ENCODE measurements at regions not wholly inside any gene's neighbourhood (a gene's known extent, or its start where the extent isn't known, plus 50 kb on each side); places are given as distances from the start of the nearest gene placed in this dataset.

DNA sequence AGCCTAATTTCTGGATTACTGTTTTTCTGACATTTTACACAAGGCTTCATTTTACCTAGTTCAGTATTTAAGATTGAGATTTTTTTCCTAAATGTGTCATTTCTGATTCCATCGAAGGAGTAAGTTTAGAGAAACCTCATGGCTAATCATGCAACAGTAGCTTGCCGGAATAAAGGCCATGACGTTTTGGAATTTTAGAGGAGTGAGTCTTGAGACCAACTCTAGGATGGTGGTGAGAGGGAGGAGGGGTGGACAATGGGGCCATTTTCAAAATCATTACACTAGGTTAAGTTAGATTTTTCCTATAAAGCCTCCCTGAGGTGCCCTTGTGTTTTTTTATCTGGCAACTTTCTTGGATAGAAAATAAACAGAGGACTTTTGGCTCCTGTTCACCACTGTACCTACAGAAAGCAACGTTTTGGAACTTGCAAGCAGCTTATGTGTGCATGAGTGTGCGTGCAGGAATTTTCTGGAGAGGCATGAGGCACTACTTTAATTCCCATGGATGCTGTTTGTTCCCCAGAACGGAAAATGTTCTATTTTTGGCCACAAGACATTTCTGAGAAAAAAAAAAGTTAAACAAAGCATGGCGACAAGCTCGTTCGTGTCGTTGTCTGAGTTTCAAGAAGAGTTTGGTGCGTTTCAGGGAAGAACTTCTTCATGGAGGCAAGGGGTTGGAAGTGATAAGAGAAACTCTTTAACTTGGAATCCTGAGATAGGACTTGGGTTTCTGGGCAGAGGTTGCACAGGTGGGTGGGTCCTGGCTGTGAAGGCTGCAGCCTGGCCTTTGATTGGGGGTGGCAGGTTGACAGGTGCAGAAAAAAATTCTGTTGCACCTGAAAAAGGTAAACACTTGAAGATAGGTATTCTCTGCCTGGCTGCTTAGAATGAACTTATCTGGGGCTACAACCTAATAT, 178.1 kb downstream of the PTEN start:
- CTCF ChIA-PET = no interaction called here
- Mint-ChIP-seq H3K27me3 (ENCODE audit: low read depth) (no peaks in the 10 kb centered on the region), H3K27ac (no peak overlapping the region), H3K9me3 (no peaks in the 10 kb centered on the region), H3K36me3 (ENCODE audit: low read depth) (no peaks in the 10 kb centered on the region), H3K4me1 (ENCODE audit: low read depth) (peaks cover 19% of the 10 kb centered on the region), H3K4me3 (no peak overlapping the region)
- intact Hi-C loops (cut with micrococcal nuclease) = no loop called here
- no peak for DNase-seq

DNA sequence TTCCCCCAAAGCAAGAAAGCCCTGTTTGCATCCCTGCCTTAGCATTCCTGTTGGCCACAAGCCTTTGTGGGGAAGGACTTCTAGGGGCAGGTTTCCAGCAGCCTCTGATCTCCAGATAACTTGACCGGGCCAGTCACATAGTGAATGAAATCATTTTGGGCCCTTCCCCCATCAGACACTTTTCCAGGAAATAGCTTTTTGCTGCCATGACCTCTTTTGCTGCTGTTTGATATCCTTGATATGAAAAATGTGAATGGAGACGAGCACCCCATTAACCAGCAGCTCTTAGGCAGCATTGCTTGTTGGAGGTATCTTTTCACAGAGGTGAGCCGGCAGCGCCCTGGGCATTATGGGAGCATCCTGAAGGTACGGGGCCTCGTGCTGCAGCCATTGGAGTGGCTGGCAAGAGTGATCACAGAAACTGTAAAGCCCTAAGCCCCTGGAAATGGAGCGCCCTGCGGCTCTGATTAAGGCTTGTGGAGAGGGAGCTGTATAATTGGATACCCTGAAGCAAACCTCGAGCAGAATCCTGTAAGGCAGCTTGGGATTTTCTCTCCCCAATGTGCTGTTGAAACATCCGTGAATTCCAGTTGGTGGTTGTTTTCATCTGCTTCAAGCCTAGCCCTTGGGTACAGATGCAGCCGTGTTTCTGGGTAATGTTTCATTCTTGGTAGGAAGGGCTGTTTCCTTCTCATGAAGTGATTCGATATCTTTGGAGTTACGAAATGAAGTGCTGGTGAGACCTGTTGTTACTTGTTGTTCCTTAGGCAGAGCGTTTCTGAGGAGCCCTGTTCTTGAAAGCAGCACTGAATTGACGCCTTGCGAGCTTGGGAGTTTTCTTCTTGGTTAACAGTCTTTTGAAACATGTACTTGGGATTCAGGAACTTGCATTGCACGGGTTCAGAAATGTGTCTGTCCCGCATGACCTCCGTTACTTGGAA, 179.0 kb downstream of the PTEN start:
- Mint-ChIP-seq H3K36me3 (ENCODE audit: low read depth) (no peaks in the 10 kb centered on the region), H3K4me1 (ENCODE audit: low read depth) (peaks cover 17% of the 10 kb centered on the region), H3K27ac (no peak overlapping the region), H3K9me3 (no peaks in the 10 kb centered on the region), H3K4me3 (no peak overlapping the region), H3K27me3 (ENCODE audit: low read depth) (no peaks in the 10 kb centered on the region)
- CTCF ChIA-PET = interaction anchor here (0.9 kb wide), 1 partner anchor 14 kb away, joined by 3 read pairs; no protein-coding TSS in a partner anchor
- intact Hi-C loops (cut with micrococcal nuclease) = no loop called here
- no peak for DNase-seq

DNA sequence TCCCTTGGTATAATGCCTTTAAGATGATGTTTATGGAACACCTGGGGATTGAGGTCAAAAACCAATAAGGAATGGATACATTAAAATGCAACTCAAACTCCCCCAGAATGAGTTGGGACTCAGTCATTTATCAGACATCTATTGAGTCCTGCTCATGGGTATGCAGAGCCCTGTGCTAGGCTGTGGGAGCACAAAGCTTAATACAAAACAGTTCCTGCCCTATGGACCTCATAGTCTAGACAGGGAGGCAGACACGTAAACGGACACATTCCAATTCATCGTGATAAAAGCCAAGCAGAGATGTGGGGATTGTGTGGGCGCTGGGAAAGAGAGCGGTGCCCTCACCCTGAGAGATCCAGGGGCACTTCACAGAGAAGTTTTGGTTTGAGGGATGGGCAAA, 181.7 kb downstream of the PTEN start:
- H3K27me3 Mint-ChIP-seq (ENCODE audit: low read depth) = no peaks in the 10 kb centered on the region

DNA sequence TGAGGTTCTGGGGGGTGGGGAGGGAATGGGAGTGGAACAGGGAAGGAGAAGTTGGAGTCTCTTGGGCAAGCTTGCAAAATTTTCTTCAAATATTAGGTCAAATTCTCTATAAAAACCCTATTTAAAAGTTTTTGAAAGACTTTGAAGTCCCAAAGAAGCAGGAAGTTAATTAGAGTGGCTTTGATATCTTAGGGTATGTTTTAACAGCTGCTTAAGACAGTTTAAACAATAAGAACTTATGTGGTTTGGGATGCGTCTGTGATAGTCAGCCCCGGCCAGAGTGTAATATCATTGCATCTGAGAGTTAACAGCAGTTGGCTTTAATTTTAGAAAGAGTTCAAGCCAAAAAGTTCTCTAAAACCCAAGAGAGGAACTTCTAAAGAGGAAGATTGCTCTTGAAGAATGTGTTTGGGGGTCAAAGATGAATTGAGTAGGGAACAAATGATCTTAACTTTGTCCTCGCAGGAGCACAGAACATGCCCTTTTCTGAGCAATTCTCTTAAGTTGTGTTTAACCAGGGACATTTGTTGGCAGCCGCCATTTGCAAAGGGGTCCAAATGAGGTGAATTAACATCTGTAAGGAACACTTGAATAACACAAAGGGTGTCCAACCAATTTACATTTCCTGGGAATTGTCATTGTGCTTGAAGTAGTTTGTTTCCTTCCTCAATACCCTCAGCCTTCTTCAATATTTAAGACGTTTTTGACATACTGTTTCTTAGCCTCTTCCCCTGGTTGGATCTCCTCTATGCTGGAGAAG, 182.4 kb downstream of the PTEN start:
- no peak overlapping the region for H3K4me3 Mint-ChIP-seq
- H3K36me3 Mint-ChIP-seq (ENCODE audit: low read depth) = no peaks in the 10 kb centered on the region

More for the DNA sequence above, 181.7 kb downstream of the PTEN start:
- no peak overlapping the region for H3K4me3 Mint-ChIP-seq
- CTCF ChIA-PET = interaction anchor here (0.6 kb wide), 1 partner anchor 86 kb away, joined by 3 read pairs; no protein-coding TSS in a partner anchor
- H3K27ac Mint-ChIP-seq = no peak overlapping the region
- intact Hi-C loops (cut with micrococcal nuclease) = no loop called here
- peaks cover 7% of the 10 kb centered on the region for H3K4me1 Mint-ChIP-seq (ENCODE audit: low read depth)
- DNase-seq = no peak
- no peaks in the 10 kb centered on the region for H3K9me3 Mint-ChIP-seq
- no peaks in the 10 kb centered on the region for H3K36me3 Mint-ChIP-seq (ENCODE audit: low read depth)

DNA sequence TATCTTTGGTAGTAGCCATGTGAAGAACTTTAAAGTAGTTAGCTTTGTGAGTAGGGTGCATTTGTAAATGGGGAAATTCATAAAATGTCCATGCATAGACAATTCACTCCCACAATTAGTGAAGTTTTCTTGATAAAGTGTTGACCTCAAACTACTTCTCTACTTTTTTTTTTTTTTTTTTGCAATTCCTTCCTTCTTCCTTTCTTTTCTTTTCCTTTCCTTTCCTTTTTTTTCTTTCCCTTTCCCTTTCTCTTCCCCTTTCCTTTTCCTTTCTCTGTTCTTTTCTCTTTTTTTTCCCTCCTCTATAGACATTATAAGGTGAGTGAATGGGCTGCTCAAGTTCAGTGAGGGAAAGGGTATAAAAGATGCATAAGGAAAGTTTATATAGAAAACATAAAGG, 184.2 kb downstream of the PTEN start:
- Mint-ChIP-seq H3K27ac (no peak overlapping the region), H3K4me3 (no peak overlapping the region), H3K27me3 (ENCODE audit: low read depth) (no peaks in the 10 kb centered on the region), H3K36me3 (ENCODE audit: low read depth) (no peaks in the 10 kb centered on the region), H3K4me1 (ENCODE audit: low read depth) (peaks cover 7% of the 10 kb centered on the region), H3K9me3 (no peaks in the 10 kb centered on the region)
- CTCF ChIA-PET = no interaction called here
- intact Hi-C loops (cut with micrococcal nuclease) = no loop called here
- no peak for DNase-seq

More for the DNA sequence above, 182.4 kb downstream of the PTEN start:
- CTCF ChIA-PET = interaction anchor here (0.6 kb wide), 1 partner anchor 87 kb away, joined by 3 read pairs; no protein-coding TSS in a partner anchor
- no peaks in the 10 kb centered on the region for H3K27me3 Mint-ChIP-seq (ENCODE audit: low read depth)
- H3K9me3 Mint-ChIP-seq = no peaks in the 10 kb centered on the region
- DNase-seq = no peak
- H3K27ac Mint-ChIP-seq = no peak overlapping the region
- intact Hi-C loops (cut with micrococcal nuclease) = no loop called here
- H3K4me1 Mint-ChIP-seq (ENCODE audit: low read depth) = peaks cover 7% of the 10 kb centered on the region

DNA sequence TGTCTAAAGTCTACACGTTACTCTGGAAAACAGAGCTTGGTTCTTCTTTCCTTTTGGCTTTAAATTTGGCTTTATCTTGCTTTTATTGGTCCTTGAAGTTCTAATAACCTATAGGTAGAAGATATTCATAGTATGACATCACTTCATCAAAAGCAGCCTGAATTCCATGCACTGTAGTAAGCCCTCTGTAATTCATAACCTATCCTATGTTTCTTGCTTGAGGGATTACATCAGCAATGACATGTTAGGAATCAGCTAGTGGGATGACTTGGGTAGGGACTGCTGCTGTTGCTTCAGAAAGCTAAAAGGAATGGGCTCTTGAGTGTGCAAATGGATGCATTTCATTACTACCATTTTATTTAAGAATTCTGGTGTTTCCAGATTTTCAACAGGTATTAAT, 184.9 kb downstream of the PTEN start:
- no peak for DNase-seq
- peaks cover 7% of the 10 kb centered on the region for H3K4me1 Mint-ChIP-seq (ENCODE audit: low read depth)
- H3K4me3 Mint-ChIP-seq = no peak overlapping the region
- no peaks in the 10 kb centered on the region for H3K9me3 Mint-ChIP-seq
- no peaks in the 10 kb centered on the region for H3K36me3 Mint-ChIP-seq (ENCODE audit: low read depth)
- no peaks in the 10 kb centered on the region for H3K27me3 Mint-ChIP-seq (ENCODE audit: low read depth)
- no peak overlapping the region for H3K27ac Mint-ChIP-seq
- intact Hi-C loops (cut with micrococcal nuclease) = no loop called here
- CTCF ChIA-PET = no interaction called here

DNA sequence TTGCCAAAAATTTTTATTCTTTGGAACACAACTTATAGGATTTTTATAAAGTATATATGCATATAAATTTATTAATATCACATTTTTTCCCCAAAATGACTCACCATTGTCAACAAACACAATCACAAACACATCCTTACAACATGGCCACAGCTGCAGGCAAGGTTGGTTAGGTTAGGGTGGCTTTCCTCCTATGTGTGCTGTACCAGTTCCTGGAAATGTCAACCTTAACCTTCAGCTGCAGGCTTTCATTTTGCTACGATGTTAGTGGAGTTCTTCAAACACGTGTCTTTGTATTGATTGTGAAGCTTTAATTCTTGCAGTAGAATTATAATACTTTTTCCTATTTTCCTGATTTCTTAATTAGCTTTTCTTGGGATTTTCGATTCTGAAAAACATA, 185.8 kb downstream of the PTEN start:
- CTCF ChIA-PET = no interaction called here
- Mint-ChIP-seq H3K4me1 (ENCODE audit: low read depth) (peaks cover 7% of the 10 kb centered on the region), H3K27ac (no peak overlapping the region), H3K4me3 (no peak overlapping the region), H3K36me3 (ENCODE audit: low read depth) (no peaks in the 10 kb centered on the region), H3K9me3 (no peaks in the 10 kb centered on the region), H3K27me3 (ENCODE audit: low read depth) (no peaks in the 10 kb centered on the region)
- DNase-seq = no peak
- intact Hi-C loops (cut with micrococcal nuclease) = no loop called here

DNA sequence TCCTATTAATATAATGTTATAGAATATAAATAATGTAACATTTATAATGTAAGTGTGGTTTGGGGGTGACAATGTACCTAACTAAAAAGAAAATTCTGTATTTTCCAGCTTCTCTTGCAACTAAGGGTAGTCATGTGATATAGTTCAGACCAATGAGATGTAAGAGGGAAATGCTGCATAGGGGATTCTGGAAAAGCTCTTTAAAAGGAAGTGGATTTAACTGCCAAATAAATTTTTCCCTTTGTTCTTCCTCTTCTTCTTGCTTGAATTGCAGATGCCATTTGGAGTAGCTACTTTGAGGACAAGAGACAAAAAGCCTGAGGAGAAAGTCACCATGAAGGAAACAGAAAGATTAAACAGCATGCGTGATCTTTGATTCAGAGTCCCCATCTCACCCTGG, 194.3 kb downstream of the PTEN start:
- intact Hi-C loops (cut with micrococcal nuclease) = no loop called here
- Mint-ChIP-seq H3K9me3 (no peaks in the 10 kb centered on the region), H3K27me3 (ENCODE audit: low read depth) (no peaks in the 10 kb centered on the region)

DNA sequence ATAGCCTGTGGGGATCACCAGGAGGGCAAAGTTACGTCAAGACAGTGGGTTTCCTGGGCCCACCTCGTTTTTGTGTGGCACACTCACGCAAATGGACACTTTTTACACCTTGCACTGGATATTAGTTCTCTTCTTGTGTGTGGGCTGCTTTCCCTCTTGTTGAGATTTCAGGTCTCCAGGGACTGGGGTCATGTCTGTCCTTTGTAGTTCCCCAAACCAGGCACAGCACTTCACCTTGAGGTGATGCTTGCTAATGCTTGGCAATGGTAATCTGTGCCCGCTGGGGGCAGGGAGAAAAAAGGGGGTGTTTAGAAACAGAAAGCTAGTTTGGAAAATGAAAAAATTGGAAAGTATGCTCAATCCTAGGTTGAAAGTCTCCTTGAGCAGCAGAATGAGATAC, 195.3 kb downstream of the PTEN start:
- Mint-ChIP-seq H3K36me3 (ENCODE audit: low read depth) (no peaks in the 10 kb centered on the region), H3K4me1 (ENCODE audit: low read depth) (peaks cover 26% of the 10 kb centered on the region), H3K4me3 (no peak overlapping the region), H3K9me3 (no peaks in the 10 kb centered on the region), H3K27ac (no peak overlapping the region), H3K27me3 (ENCODE audit: low read depth) (peaks cover 8% of the 10 kb centered on the region)
- CTCF ChIA-PET = interaction anchor here (0.6 kb wide), 1 partner anchor 52 kb away, joined by 3 read pairs; no protein-coding TSS in a partner anchor
- no peak for DNase-seq
- intact Hi-C loops (cut with micrococcal nuclease) = no loop called here

More for the DNA sequence above, 194.3 kb downstream of the PTEN start:
- peaks cover 17% of the 10 kb centered on the region for H3K4me1 Mint-ChIP-seq (ENCODE audit: low read depth)
- H3K27ac Mint-ChIP-seq = no peak overlapping the region
- no peaks in the 10 kb centered on the region for H3K36me3 Mint-ChIP-seq (ENCODE audit: low read depth)
- no peak overlapping the region for H3K4me3 Mint-ChIP-seq
- DNase-seq = no peak
- CTCF ChIA-PET = no interaction called here

DNA sequence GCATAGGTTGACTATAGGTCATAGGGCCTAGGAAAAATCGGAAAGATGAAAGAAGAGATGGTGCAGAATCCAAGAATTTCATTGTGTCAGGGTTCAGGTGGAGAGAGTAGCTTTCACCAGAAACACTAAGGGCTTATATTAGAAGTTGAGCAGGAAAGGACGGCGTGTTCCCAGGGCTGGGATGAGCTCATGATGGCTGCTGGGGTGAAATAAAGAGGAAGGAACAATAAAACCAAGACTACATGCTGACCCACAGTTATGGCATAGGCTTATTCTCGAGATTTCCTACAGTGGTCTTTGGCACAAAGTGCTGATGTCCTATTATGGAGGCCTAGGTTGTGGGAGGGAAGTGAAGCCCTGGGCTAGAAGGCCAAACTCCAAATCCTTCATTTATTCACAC, 195.8 kb downstream of the PTEN start:
- intact Hi-C loops (cut with micrococcal nuclease) = no loop called here
- H3K4me3 Mint-ChIP-seq = no peak overlapping the region
- CTCF ChIA-PET = interaction anchor here (0.6 kb wide), 1 partner anchor 53 kb away, joined by 3 read pairs; no protein-coding TSS in a partner anchor
- H3K9me3 Mint-ChIP-seq = no peaks in the 10 kb centered on the region
- H3K27ac Mint-ChIP-seq = no peak overlapping the region
- DNase-seq = no peak
- H3K27me3 Mint-ChIP-seq (ENCODE audit: low read depth) = peaks cover 8% of the 10 kb centered on the region
- no peaks in the 10 kb centered on the region for H3K36me3 Mint-ChIP-seq (ENCODE audit: low read depth)
- peaks cover 29% of the 10 kb centered on the region for H3K4me1 Mint-ChIP-seq (ENCODE audit: low read depth)

DNA sequence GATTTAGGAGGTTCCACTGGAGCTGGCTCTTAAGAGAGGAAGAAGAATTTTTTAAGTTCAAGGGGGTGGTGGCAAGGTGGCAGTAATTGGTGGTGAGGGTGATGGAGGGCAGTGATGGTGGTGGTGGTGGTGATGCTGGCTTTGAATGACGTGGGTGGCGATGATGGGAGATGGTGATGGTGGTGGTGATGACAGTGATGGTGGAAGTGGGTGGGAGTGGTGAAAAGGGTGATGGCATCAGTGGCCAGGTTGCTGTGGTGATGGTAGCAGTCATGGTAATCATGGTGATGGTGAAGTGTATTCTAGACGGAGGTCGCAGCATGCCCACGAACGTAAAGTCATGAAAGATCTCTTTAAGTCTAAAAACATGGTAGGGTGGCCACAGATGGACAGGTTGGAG, 197.3 kb downstream of the PTEN start:
- CTCF ChIA-PET = no interaction called here
- no peak for DNase-seq
- Mint-ChIP-seq H3K4me3 (no peak overlapping the region), H3K27ac (no peak overlapping the region), H3K9me3 (no peaks in the 10 kb centered on the region), H3K36me3 (ENCODE audit: low read depth) (no peaks in the 10 kb centered on the region), H3K27me3 (ENCODE audit: low read depth) (peaks cover 8% of the 10 kb centered on the region), H3K4me1 (ENCODE audit: low read depth) (peaks cover 45% of the 10 kb centered on the region)
- intact Hi-C loops (cut with micrococcal nuclease) = loop anchor here (10.0 kb wide), 1 partner anchor 694 kb away; no protein-coding TSS in a partner anchor

DNA sequence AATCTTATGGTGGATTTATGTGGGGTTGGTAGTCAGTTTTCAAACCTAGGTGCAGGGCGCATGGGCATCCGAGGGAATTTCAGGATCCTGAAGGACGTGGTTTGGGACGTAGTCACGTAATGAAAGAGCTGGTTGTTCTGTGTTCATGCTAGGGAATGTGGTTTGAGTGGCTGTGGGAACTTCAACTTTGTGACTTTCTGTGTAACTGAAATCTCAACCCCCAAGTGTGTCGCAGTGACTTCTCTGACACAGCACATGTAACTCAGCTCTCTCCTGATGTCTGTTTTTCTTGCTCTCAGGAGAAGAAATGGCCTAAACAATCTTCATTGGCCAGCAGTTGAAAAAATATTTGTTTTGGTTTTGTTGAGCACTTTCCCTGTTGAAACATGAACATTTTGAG, 199.0 kb downstream of the PTEN start:
- no peaks in the 10 kb centered on the region for H3K9me3 Mint-ChIP-seq
- H3K27me3 Mint-ChIP-seq (ENCODE audit: low read depth) = peaks cover 9% of the 10 kb centered on the region
- intact Hi-C loops (cut with micrococcal nuclease) = loop anchor here (10.0 kb wide), 1 partner anchor 692 kb away; no protein-coding TSS in a partner anchor
- no peak overlapping the region for H3K4me3 Mint-ChIP-seq
- H3K4me1 Mint-ChIP-seq (ENCODE audit: low read depth) = peaks cover 58% of the 10 kb centered on the region
- H3K27ac Mint-ChIP-seq = no peak overlapping the region
- no peaks in the 10 kb centered on the region for H3K36me3 Mint-ChIP-seq (ENCODE audit: low read depth)
- CTCF ChIA-PET = no interaction called here
- DNase-seq = no peak
